DMS 273 (cell line): ENCODE measurements at regions not wholly inside any gene's neighbourhood (a gene's known extent, or its start where the extent isn't known, plus 50 kb on each side); places are given as distances from the start of the nearest gene placed in this dataset.
"Not testable (repeated sequence)": the region's sequence is repeated elsewhere in the genome, so short reads cannot be mapped to it uniquely, and the experiment has no call there.

Experiments used
- DNase-seq: peaks from one replicate; lab custom pipeline; 2025; ENCODE audit not compliant: unreplicated experiment; lab: John Stamatoyannopoulos, UW

- no peak for DNase-seq
These were observed 110.9 kb upstream of the ENPEP start for GRCh38 chr4:110364911-110365520.

GRCh38 chr4:110361921-110362320 lies 114.0 kb upstream of the ENPEP start:
- no peak for DNase-seq

DNA sequence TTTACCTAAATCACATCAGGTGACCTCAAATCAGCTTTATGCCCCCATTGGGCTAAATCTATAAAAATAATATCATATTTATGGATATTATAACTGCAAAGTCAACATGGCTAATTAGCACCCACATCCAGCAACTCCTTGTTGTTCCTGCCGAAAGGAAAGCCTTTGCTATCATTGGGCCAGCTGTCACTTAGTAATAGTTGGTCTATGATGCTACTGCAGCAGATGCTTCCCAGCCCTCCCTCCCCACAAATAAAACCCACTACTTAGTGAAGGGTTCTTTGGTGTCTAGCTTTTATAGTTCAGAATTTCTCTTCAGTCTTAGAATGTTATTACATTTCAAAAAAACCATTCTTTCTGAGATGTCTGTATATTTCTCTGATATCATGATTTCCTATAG lies 116.9 kb upstream of the ENPEP start:
- no peak for DNase-seq

GRCh38 chr4:110357521-110357920 lies 118.4 kb upstream of the ENPEP start:
- DNase-seq: no peak

DNA sequence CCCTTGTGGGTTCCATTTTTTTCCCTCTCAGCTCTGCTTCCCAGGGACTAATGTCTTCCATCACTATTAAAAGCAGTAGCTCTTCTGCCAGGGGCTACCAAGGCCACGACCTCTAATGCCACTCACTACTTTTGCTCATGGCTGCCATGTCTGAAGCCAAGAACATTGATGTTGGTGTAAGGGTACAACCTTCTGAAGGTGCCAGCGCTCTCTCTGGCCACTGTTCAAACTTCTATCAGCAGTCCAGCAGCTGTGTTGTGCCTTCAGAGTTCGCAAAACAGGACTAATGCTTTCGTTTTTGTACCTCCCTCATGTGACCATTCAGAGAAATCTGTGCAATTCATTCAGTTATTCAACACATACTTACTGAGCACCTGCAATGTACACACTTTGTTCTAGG lies 121.5 kb upstream of the ENPEP start:
- no peak for DNase-seq

DNA sequence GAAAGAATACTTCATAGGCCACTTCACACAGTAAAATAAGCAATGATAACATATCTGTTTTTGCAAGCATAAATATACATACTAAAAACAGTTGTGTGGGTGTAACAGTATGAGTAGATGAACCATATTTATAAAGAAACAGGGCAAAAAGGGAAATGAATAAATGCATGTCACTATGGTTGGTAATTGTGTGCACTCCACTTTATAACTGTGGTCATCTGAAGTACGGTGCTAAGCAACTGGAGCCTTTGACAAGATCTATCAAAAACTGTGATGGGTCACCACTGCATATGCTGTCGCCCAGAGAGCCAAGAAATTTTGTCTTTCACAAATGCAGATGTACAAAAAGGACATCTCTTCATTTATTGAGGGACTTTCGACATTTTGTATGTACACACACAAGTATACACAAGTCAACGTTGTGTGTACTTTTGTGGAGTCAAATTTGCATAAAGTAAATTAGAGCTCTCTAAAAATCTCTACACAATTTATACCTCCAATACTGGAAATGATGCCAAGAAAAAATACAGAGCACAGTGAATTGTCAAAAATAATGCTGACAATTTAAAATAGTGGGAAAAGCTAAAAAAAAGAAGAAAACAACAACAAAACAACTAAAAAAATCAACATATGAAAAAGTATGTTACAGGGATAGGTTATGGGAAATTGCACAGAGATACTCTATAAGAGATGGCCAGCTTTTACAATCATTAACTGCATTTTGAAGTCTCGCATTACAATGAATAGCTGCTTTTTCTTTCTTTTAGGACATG lies 123.1 kb upstream of the ENPEP start:
- DNase-seq: no peak

DNA sequence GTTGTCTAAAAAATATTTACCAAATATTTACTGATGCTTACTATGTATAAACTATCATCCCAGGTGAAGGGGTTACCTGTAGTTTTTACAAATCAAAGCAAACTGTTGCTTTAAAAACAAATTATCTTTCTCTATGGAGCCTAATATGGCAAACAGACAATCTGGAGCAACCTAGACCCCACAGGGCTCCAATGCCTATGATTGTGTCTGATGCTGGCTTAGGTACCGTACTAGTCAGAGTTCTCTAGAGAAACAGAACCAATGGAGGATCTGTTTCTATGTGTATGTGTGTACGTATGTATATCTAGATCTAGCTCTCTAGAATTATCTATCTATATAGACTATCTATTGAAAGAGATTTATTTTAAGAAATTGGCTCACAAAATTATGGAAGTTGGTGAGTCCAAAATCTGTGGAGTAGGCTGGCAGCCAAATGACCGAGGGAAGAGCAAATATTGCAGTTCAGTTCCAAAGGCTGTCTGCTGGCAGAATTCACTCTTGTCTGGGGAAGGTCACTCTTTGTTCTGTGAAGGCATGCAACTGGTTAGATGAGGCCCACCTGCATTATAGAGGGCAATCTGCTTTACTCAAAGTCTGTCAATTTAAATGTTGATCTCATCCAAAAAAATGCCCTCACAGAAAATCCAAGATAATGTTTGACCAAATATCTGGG lies 127.1 kb upstream of the ENPEP start:
- DNase-seq: no peak

- no peak for DNase-seq
These were observed 128.2 kb upstream of the ENPEP start for GRCh38 chr4:110347805-110348204.

- DNase-seq: no peak
These were observed 131.8 kb upstream of the ENPEP start for GRCh38 chr4:110344165-110344564.

GRCh38 chr4:110343534-110343933 lies 132.4 kb upstream of the ENPEP start:
- DNase-seq: no peak

DNA sequence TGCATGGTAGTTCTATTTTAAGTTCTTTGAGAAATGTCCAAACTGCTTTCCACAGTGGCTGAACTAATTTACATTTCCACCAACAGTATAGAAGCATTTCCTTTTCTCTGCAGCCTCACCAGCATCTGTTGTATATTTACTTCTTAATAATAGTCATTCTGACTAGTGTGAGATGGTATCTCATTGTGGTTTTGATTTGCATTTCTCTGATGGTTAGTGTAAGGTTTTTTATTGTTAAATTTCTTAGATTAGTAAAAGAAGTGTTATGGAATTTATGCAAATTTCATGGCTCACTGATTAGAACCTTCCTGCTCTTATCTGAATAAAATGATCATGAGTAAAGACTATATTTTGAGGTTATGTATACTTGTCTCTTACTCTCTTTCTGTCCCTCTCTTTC lies 134.8 kb upstream of the ENPEP start:
- DNase-seq: not testable (repeated sequence)

GRCh38 chr4:110335399-110335798 lies 137.0 kb upstream of the ELOVL6 start:
- no peak for DNase-seq

DNA sequence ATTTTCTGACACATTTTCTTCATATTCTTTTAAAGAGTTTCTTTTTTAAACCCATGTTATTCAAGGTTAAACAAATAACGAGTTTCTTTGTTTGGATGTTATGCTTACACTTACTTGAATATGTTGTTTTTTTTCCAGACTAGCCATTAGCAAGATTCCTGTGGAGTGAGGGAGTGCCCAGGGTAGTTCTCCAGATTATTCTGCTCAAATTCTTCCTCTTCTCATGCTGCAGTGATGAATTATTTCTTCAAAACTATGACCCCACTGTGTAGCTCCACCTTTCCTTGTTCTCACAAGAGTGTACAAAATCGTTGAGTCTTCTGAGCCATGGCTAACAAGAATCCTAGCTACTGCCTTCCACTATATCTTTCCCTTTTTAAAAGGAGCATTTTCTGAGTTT lies 134.1 kb upstream of the ELOVL6 start:
- no peak for DNase-seq

GRCh38 chr4:110326426-110326825 lies 128.0 kb upstream of the ELOVL6 start:
- DNase-seq: not testable (repeated sequence)

DNA sequence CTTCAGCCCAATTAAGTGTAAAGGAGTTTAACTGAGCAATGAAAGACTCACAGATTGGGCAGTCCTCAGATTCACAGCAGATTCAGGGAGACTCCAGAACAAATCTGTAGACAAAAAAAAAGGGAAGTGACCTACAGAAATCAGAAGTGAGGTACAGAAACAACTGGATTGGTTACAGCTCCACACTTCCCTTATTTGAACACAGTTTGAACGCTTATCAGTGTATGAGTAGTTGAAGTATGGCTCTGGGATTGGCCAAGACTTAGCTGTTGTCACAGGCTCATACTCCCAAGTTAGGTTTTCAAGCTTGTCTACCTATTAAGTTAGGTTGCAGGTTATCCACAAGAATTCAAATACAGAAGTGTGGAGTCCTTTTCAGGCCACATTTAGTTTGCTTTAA lies 112.4 kb upstream of the ELOVL6 start:
- DNase-seq: no peak

DNA sequence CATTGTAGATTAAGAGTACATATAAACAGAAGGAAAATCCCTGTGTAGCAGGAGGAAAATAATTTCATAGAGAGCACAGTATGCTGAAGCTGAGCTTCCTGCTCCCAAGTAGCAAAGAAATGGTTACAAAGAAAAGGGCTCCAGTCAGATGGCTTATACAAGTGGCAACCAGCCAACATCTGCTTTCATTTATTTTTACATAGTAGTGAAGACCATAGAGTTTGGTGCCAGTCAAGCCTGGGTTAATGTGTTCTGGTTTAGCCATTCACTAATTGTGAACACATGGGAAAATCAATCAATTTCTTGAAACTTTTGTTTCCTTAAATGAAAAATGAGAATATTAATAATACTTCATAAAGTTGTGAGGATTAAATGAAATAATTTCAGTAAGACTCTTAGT lies 111.3 kb upstream of the ELOVL6 start:
- peak; percentile 2 for DNase-seq

DNA sequence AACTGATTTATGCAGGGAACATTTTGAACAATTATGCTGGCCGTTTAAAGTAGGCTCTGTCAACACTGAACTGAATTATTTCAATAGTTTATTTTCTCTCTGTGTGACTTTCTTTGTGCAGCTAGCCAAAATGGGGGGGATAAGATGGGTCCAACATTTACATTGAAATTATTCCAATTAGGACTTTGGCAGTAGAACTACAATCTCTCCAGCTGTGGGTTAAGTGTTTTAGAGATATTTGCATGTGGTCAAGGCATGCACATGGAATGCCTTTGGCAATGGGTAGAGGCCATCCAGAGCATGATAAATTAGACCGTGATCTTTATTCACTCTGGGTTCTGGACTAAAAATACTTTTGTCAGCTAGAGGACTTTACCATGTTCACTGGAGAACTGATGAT lies 107.9 kb upstream of the ELOVL6 start:
- DNase-seq: no peak

- no peak for DNase-seq
These were observed 107.0 kb upstream of the ELOVL6 start for GRCh38 chr4:110305455-110305854.

- DNase-seq: no peak
These were observed 98.5 kb upstream of the ELOVL6 start for GRCh38 chr4:110296892-110297291.

DNA sequence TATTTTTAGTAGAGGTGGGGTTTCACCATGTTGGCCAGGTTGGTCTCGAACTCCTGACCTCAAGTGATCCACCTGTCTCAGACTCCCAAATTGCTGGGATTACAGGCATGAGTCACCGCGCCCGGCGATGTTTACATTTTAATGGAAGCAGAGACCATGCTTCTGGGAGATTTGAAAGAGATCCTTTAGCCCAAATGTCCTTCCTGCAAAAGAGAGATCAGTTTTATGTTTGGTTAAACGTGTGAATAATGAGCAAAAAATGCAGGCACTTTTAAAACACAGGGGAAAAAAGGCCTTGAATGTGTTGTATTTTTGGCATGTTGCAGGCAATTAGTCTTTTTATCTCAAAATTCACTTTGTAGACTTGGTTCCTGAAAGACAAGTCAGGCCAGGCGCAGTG lies 95.8 kb upstream of the ELOVL6 start:
- DNase-seq: no peak

- DNase-seq: no peak
These were observed 94.8 kb upstream of the ELOVL6 start for GRCh38 chr4:110292994-110293744.

GRCh38 chr4:110290511-110290910 lies 92.1 kb upstream of the ELOVL6 start:
- DNase-seq: no peak
